GM12875 (cell line): ENCODE measurements at regions not wholly inside any gene's neighbourhood (a gene's known extent, or its start where the extent isn't known, plus 50 kb on each side); places are given as distances from the start of the nearest gene placed in this dataset.

Experiments
- H3K4me3 ChIP-seq: one replicate; pipeline ENCODE4 v1.5.1; 2011; ENCODE audit warnings: low read depth, low read length, control low read depth
- TF ChIP-seq, protein P1 (sequence below): IDR thresholded peaks from 2 replicates; pipeline ENCODE4 v1.5.1; 2011; ENCODE audit warnings: low read depth, mild to moderate bottlenecking, control low read depth, inconsistent platforms, low read length, moderate library complexity, borderline replicate concordance; ENCODE audit not compliant: insufficient read depth

DNA sequence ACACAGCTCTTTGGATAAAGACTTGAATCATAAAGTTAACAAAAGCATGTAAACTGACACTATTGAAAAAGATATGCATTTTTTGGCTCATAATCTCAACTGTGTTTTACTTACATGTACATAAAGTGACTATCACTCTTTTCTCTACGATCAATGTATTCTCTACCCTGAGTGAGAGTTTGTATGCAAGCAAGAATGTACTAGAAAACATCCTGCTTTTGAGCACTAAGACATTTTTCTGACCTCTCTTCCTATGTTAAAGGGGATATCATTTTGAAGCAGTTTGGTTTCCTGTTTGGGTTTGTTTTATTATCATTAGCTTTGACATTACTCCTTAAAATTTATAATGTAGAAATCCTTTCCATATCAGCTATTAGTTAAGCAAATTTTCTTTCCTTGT, 910.8 kb downstream of the C6orf118 start:
- H3K4me3 ChIP-seq = no peak overlapping the region
- TF ChIP-seq, protein P1, sequence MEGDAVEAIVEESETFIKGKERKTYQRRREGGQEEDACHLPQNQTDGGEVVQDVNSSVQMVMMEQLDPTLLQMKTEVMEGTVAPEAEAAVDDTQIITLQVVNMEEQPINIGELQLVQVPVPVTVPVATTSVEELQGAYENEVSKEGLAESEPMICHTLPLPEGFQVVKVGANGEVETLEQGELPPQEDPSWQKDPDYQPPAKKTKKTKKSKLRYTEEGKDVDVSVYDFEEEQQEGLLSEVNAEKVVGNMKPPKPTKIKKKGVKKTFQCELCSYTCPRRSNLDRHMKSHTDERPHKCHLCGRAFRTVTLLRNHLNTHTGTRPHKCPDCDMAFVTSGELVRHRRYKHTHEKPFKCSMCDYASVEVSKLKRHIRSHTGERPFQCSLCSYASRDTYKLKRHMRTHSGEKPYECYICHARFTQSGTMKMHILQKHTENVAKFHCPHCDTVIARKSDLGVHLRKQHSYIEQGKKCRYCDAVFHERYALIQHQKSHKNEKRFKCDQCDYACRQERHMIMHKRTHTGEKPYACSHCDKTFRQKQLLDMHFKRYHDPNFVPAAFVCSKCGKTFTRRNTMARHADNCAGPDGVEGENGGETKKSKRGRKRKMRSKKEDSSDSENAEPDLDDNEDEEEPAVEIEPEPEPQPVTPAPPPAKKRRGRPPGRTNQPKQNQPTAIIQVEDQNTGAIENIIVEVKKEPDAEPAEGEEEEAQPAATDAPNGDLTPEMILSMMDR = no peak

DNA sequence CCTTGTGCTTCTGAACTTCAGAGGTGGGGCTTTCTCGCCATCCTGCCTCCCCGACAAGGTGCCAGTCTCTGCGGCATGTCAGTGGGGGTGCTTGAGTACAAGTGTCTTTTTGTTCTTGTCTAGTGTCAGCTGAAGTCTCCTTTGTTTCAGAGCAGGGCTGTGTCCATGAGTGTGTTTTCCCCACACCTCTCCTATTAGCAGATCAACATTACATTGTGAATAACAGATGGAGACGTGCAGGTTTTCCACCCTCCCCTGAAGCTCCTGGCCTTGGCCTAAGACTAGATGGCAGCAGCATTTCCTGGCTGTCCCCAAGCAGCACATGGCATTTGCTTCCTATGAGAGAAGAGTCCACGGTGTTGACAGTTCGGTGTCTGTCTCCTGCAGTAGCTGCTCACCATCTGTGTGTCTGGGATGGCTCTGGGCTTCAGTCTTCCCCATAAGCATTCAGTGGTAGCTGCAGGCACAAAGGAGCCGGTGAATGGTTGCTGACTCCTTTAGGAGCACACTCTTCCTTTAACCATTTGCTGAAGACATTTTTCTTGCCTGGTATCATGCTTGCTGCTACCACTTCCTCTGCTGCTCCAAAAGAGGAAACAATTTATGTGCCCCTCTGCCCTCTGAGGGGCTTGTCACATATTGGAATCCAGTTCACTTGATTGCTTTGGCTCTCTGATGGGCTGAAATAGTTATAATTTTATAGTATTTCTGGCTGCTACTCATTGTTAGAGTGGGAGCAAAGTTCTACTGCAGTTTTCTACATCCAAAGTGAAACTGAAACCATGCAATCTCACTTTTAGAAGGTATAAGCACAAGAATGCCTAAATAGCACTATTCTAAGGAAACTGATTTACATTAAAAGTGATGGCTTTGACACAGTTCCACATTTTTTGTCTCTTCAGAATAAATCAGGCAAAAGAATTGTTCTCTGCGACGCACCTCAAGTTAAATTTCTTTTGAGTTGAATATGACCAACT, 913.0 kb downstream of the C6orf118 start:
- TF ChIP-seq, protein P1 = no peak
- H3K4me3 ChIP-seq = no peak overlapping the region

DNA sequence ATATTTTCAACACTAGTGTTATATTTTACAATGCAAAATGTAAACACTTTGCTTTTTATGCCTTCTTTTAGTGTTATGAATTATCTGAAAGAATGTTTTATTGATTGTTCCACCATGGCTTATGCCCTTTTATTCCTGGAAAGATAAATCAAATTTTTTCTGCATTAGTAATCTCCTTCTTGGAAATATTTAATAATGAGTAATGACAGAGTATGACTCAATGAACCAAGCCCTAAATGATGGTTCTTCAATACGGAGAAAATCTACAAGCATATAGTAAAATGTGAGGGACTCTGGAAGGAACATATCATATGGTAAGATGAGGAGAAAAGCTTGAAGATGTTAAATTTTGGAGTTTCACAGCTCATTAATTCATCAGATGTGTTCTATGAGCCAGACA, 929.6 kb downstream of the C6orf118 start:
- no peak overlapping the region for H3K4me3 ChIP-seq
- TF ChIP-seq, protein P1 = no peak

DNA sequence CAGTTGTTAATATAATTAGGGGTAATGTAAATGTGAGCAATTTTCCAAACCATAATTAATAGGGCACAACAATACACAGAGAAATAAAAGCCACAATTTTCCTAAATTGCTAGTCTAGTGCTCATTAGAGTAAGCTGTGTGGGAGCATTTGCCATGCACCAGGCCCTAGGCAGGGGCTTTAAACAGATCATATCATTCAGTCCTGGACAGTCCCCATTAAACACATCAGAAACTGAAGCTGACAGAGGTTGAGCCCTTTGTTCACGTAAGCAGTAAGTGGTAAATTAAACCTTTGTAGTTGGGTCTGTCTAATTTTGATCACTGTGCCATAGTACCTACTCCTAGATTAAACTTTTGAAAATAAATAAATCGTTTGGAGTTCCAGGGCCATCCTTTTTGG, 931.1 kb downstream of the C6orf118 start:
- H3K4me3 ChIP-seq = no peak overlapping the region
- TF ChIP-seq, protein P1 = no peak

DNA sequence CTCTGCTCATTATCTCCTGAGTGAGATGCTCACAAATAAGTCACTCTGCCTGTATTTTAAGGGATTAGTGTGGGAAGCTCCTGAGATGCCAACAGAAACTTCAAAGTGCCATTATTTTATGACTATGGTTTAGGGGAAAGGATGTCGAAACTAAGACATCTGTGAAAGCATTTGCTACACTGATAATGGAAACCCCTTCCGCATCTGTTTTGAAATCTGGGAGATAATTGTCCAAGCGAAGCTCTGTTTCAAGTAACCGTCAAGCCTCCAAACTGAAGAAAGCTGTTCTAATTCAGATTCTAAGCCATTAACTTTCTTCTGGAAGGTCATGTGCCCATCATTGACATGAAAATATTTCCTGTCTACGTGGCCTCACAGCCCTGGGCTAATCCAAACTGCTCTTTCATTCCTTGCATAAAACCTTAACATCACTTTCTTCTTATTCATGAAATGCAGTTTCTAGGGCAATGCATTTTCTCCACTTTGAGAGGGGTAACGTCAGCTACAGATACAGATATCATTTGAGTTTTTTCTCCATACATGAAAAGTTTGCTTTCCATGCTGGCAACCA, 932.0 kb downstream of the C6orf118 start:
- TF ChIP-seq, protein P1 = no peak

DNA sequence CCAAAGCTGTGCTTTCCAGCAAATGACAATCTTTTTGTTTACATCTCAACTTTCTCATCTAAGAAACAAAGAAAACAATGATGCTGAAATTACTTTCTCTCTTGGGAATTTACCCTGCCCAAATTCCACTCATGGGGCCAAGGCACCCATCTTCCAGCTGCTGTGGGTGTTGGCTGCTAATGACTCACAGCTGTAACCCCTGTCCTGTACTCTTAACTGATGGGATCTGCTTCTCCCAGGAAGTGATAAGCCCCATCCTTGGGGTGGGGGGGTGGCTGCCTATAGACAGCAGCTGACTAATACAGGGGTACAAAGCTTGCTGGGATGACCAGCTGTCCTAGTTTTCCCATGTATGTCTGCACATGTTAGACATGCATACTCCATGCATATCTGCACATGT, 938.6 kb downstream of the C6orf118 start:
- H3K4me3 ChIP-seq = no peak overlapping the region
- TF ChIP-seq, protein P1 = no peak

More for the DNA sequence above, 932.0 kb downstream of the C6orf118 start:
- H3K4me3 ChIP-seq = no peak overlapping the region
